ENCODE measurements at regions not wholly inside any gene's neighbourhood (a gene's known extent, or its start where the extent isn't known, plus 50 kb on each side); places are given as distances from the start of the nearest gene placed in this dataset.

DNA sequence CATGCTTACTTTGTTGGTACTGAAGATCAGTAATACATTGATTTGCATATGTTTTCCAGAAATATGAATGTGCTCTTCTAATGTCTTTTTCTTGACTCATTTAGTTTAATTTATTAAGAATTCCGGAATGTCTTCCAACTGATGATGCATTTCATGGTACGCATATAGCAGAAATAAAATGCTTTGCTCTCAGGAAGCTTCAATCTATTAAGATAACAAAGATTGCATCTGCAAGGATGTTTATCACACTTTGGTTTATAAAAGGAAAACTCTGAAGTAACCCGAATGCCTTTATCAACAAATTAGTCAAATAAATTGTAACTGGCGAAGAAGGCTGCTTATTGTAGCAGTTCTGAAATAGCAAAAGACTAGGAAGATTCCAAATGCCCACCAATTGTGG, 166.4 kb upstream of the LMNTD1 start:
- Histone ChIP-seq H3K9me3 (no peaks in the 10 kb centered on the region), H3K36me3 (no peaks in the 10 kb centered on the region), H3K4me3 (no peak overlapping the region), H3K27me3 (no peaks in the 10 kb centered on the region), H3K4me1 (peaks cover 13% of the 10 kb centered on the region), H3K27ac (no peak overlapping the region)
- no peak for TF ChIP-seq POLR2AphosphoS5 (IDR thresholded peaks at IDR 0.05)
- TF ChIP-seq EP300 (IDR thresholded peaks at IDR 0.05) = no peak
- TF ChIP-seq, protein P1, sequence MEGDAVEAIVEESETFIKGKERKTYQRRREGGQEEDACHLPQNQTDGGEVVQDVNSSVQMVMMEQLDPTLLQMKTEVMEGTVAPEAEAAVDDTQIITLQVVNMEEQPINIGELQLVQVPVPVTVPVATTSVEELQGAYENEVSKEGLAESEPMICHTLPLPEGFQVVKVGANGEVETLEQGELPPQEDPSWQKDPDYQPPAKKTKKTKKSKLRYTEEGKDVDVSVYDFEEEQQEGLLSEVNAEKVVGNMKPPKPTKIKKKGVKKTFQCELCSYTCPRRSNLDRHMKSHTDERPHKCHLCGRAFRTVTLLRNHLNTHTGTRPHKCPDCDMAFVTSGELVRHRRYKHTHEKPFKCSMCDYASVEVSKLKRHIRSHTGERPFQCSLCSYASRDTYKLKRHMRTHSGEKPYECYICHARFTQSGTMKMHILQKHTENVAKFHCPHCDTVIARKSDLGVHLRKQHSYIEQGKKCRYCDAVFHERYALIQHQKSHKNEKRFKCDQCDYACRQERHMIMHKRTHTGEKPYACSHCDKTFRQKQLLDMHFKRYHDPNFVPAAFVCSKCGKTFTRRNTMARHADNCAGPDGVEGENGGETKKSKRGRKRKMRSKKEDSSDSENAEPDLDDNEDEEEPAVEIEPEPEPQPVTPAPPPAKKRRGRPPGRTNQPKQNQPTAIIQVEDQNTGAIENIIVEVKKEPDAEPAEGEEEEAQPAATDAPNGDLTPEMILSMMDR (IDR thresholded peaks at IDR 0.05) = no peak
- no peak for TF ChIP-seq POLR2A (IDR thresholded peaks at IDR 0.05)
- WGBS = 78% methylated on average over 4 of the region's 4 CpGs
- no peak for DNase-seq (ENCODE audit: low spot score in 2 of 2)

DNA sequence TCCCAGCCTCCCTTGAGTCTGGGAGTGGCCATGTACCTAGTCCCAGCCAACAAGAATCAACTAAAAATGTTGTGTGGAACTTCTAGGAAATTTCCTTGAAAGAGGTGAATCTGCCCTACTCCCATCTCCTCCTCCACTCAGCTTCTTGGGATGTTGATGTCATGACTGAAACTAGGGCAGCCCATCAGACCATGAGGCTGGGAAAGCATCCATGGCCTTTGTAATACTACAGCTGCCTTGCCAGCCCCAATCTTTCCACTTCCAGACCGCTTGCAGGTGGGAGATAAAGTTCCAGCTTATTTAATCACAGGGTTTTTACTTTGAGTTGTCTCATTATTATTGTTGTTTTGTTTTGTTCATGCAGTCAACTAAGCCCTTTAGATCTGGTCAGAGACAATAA, 170.3 kb upstream of the LMNTD1 start:
- no peak overlapping the region for H3K27ac ChIP-seq
- WGBS = 78% methylated on average over 1 of the region's 1 CpG
- no peaks in the 10 kb centered on the region for H3K27me3 ChIP-seq
- TF ChIP-seq POLR2AphosphoS5 (IDR thresholded peaks at IDR 0.05) (no peak), POLR2A (IDR thresholded peaks at IDR 0.05) (no peak), EP300 (IDR thresholded peaks at IDR 0.05) (no peak)
- TF ChIP-seq, protein P1 (IDR thresholded peaks at IDR 0.05) = no peak
- H3K36me3 ChIP-seq = no peaks in the 10 kb centered on the region
- no peaks in the 10 kb centered on the region for H3K9me3 ChIP-seq
- H3K4me3 ChIP-seq = no peak overlapping the region
- H3K4me1 ChIP-seq = peaks cover 21% of the 10 kb centered on the region
- no peak for DNase-seq (ENCODE audit: low spot score in 2 of 2)

DNA sequence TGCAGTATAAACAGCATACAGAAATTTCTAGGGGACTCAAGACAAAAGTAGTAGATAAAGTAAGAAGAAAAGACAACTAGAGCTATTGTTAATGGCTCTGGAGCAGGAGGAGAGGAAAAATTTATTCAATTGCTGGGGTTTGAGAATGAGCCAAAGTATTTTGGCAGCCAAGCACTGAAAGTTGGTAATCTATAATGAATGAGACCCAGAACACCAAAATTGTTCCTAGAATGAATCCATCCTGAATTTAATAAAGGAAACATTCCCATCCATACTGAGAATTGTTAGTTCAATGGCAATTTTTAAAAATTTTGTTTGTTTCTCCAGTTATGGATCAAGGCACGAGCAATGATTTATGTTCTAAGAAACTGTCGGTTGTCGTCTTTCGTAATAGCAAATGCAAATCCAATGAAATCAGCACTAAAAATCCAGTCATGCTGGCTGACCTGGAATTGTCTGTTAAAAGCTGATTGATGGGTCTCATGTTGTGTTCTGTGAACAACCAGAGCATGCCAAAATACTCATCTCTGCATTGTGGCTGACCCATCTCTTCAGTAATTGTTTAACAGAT, 170.9 kb upstream of the LMNTD1 start:
- no peaks in the 10 kb centered on the region for H3K9me3 ChIP-seq
- DNase-seq (ENCODE audit: low spot score in 2 of 2) = no peak

DNA sequence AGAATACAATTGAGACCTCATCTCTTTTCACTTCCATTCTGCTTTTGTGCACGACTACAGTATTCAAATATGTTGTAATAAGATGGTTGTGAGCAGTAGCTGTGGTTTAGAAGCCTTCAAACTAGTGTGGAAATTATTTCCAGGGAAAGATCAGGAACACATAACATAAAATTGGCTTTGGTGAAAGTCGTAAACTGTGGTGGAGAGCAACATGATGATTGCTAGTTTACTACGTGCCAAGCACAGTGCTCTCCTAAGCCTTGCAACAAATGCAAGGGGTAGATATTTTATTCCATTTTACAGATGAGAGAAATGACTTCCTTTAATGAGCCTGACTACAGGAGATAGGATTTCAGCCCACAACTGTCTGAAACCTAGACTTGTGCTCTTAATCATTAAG, 172.4 kb upstream of the LMNTD1 start:
- TF ChIP-seq POLR2A (IDR thresholded peaks at IDR 0.05) (no peak), POLR2AphosphoS5 (IDR thresholded peaks at IDR 0.05) (no peak), EP300 (IDR thresholded peaks at IDR 0.05) (no peak)
- TF ChIP-seq, protein P1 (IDR thresholded peaks at IDR 0.05) = no peak
- H3K27ac ChIP-seq = no peak overlapping the region
- H3K4me3 ChIP-seq = no peak overlapping the region
- no peaks in the 10 kb centered on the region for H3K36me3 ChIP-seq
- DNase-seq (ENCODE audit: low spot score in 2 of 2) = no peak
- H3K4me1 ChIP-seq = peaks cover 24% of the 10 kb centered on the region
- no peaks in the 10 kb centered on the region for H3K27me3 ChIP-seq
- no peaks in the 10 kb centered on the region for H3K9me3 ChIP-seq
- 52% methylated on average over 3 of the region's 3 CpGs for WGBS

More for the DNA sequence above, 170.9 kb upstream of the LMNTD1 start:
- Histone ChIP-seq H3K4me3 (no peak overlapping the region), H3K4me1 (peaks cover 21% of the 10 kb centered on the region), H3K27ac (no peak overlapping the region), H3K36me3 (no peaks in the 10 kb centered on the region), H3K27me3 (no peaks in the 10 kb centered on the region)
- 42% methylated on average over 4 of the region's 4 CpGs for WGBS
- TF ChIP-seq POLR2AphosphoS5 (IDR thresholded peaks at IDR 0.05) = no peak
- TF ChIP-seq EP300 (IDR thresholded peaks at IDR 0.05) = no peak
- TF ChIP-seq, protein P1 (IDR thresholded peaks at IDR 0.05) = no peak
- TF ChIP-seq POLR2A (IDR thresholded peaks at IDR 0.05) = no peak

DNA sequence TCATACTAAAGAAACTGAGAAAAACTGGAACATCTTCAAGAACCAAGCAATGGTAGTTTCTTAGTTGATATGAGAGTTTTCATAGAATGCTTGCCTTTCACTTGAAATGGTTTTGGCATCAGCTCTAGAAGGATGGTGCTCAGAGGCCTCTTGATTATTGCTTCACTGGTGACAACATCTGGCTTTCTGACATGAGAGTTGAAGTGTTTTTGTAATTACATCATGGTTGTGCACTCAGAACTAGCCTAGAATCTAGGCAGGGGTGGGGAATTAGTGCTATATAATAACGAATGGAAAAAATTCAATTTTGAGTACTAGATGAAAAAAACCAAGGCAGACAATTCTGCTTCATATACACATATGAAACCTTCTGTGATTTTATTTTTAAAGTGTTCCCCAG, 172.8 kb upstream of the LMNTD1 start:
- WGBS = 50% methylated on average over 1 of the region's 1 CpG

More for the DNA sequence above, 172.8 kb upstream of the LMNTD1 start:
- Histone ChIP-seq H3K36me3 (no peaks in the 10 kb centered on the region), H3K27me3 (no peaks in the 10 kb centered on the region), H3K27ac (no peak overlapping the region), H3K4me1 (peaks cover 25% of the 10 kb centered on the region), H3K9me3 (no peaks in the 10 kb centered on the region), H3K4me3 (no peak overlapping the region)
- peak in 1 of 3 donors; percentile 23 for TF ChIP-seq POLR2AphosphoS5 (IDR thresholded peaks at IDR 0.05)
- TF ChIP-seq, protein P1 (IDR thresholded peaks at IDR 0.05) = no peak
- no peak for DNase-seq (ENCODE audit: low spot score in 2 of 2)
